C4-2B (cell line): ENCODE measurements at regions not wholly inside any gene's neighbourhood (a gene's known extent, or its start where the extent isn't known, plus 50 kb on each side); places are given as distances from the start of the nearest gene placed in this dataset.

Experiments
- CTCF ChIP-seq: fragments of 450-650 bp; conservative IDR thresholded peaks from 2 replicates; pipeline ENCODE4 v1.5.1; 2017; ENCODE audit warnings: mild to moderate bottlenecking
- ZFX ChIP-seq: fragments of 450-650 bp; IDR thresholded peaks from 2 replicates; pipeline ENCODE4 v1.6.1; 2017

GRCh38 chr3:67291287-67292252, 293.5 kb downstream of the KBTBD8 start:
- TF ChIP-seq CTCF (no peak), ZFX (no peak)
